Spleen (tissue), 7 donors: ENCODE measurements at regions not wholly inside any gene's neighbourhood (a gene's known extent, or its start where the extent isn't known, plus 50 kb on each side); places are given as distances from the start of the nearest gene placed in this dataset.

Source experiments
- POLR2A ChIP-seq, 3 donors: fragments of 450-650 bp; IDR thresholded peaks; one replicate each; pipeline ENCODE4 v1.5.1; 2017; ENCODE audit warnings: antibody characterized with exemption in 3 of 3, mild to moderate bottlenecking in 1 of 3
- POLR2AphosphoS5 ChIP-seq, 3 donors: sonication (generic); formaldehyde crosslinking; IDR thresholded peaks; one replicate each; pipeline ENCODE4 v1.5.1; 2017; ENCODE audit warnings: antibody characterized with exemption in 3 of 3
- TF ChIP-seq, protein P1 (sequence below), 11 experiments: fragments of 200-600 bp in 7 of 11; fragments of 450-650 bp in 4 of 11; sonication (generic) in 4 of 11; IDR thresholded peaks in 8 of 11; conservative IDR thresholded peaks in 3 of 11; 1 replicate in 7 of 11; 2 replicates in 4 of 11; pipeline versions ENCODE4 v1.4.0 to v1.8.0; 2016 to 2021; ENCODE audit warnings: antibody characterized with exemption in 11 of 11, inconsistent platforms in 4 of 11, mild to moderate bottlenecking in 1 of 11
- donor health status: DM: no; HTN: no; CAD: no; lungs with moderate emphysema.
- donor health status: DM: no; HTN: no; CAD: no.
- donor health status: DM: no; HTN: no; CAD: no.

DNA sequence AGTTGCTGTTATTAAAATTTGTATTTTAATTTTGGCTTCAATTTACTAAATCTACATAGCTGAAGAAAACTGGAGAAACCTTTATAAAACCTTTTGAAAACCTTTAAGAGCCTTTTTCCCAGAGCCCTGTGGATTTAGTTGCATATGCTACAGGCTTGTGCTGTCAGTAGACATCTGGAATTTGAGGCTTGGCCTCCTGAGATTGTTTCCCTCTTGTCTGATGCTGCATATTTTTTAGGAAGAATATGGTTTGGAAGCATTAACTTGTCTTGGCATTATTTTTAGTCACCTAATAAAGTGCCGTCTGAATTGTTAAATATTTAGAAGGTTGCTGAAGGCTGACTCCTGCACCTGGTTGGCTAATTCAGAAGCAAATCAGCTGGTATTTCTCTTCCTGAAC lies 369.4 kb downstream of the UTRN start:
- TF ChIP-seq POLR2A (IDR thresholded peaks at IDR 0.05) (no peak), POLR2AphosphoS5 (IDR thresholded peaks at IDR 0.05) (no peak)
- TF ChIP-seq, protein P1, sequence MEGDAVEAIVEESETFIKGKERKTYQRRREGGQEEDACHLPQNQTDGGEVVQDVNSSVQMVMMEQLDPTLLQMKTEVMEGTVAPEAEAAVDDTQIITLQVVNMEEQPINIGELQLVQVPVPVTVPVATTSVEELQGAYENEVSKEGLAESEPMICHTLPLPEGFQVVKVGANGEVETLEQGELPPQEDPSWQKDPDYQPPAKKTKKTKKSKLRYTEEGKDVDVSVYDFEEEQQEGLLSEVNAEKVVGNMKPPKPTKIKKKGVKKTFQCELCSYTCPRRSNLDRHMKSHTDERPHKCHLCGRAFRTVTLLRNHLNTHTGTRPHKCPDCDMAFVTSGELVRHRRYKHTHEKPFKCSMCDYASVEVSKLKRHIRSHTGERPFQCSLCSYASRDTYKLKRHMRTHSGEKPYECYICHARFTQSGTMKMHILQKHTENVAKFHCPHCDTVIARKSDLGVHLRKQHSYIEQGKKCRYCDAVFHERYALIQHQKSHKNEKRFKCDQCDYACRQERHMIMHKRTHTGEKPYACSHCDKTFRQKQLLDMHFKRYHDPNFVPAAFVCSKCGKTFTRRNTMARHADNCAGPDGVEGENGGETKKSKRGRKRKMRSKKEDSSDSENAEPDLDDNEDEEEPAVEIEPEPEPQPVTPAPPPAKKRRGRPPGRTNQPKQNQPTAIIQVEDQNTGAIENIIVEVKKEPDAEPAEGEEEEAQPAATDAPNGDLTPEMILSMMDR (IDR thresholded peaks at IDR 0.05 in 8 of 11, conservative IDR thresholded peaks at IDR 0.05 in 3 of 11) = no peak
